KOPT-K1 (cell line): ENCODE measurements at regions not wholly inside any gene's neighbourhood (a gene's known extent, or its start where the extent isn't known, plus 50 kb on each side); places are given as distances from the start of the nearest gene placed in this dataset.
"Not testable (repeated sequence)": the region's sequence is repeated elsewhere in the genome, so short reads cannot be mapped to it uniquely, and the experiment has no call there.

Experiments
- H3K27ac ChIP-seq: fragments of 200-600 bp; sonication (generic); 2 replicates; pipeline ENCODE4 v1.5.1; 2016; ENCODE audit warnings: antibody characterized with exemption, mild to moderate bottlenecking, low read depth, low read length; ENCODE audit not compliant: poor library complexity, severe bottlenecking
- H3K36me3 ChIP-seq: fragments of 200-600 bp; sonication (generic); 2 replicates; pipeline ENCODE4 v1.5.1; 2017; ENCODE audit warnings: antibody characterized with exemption, mild to moderate bottlenecking, low read length, moderate library complexity; ENCODE audit not compliant: insufficient read depth
- H3K9me3 ChIP-seq: fragments of 200-600 bp; sonication (generic); 2 replicates; pipeline ENCODE4 v1.5.1; 2017; ENCODE audit warnings: antibody characterized with exemption, low read length, mild to moderate bottlenecking; ENCODE audit not compliant: insufficient read depth, poor library complexity, severe bottlenecking

DNA sequence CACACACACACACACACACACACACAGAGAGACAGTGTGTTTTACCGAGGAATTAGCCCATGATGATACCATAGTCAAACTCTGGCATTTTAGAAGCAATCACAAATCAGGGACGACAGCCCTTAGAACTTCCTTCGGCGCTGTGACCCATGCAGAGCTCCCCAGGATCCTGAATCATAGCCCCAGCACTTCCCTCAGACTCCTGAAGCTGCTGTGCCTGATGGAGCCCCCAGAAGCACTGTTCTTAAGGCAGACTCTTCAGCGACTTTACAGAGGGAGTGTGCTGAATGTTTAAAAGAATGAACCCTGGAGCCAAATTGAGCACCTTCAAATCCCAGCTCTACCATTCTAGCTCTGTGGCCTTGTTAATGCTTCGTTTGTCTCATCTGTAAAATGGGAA is 89.3 kb upstream of the LIPC start:
- Histone ChIP-seq H3K9me3 (no peaks in the 10 kb centered on the region), H3K36me3 (no peaks in the 10 kb centered on the region), H3K27ac (no peak overlapping the region)

DNA sequence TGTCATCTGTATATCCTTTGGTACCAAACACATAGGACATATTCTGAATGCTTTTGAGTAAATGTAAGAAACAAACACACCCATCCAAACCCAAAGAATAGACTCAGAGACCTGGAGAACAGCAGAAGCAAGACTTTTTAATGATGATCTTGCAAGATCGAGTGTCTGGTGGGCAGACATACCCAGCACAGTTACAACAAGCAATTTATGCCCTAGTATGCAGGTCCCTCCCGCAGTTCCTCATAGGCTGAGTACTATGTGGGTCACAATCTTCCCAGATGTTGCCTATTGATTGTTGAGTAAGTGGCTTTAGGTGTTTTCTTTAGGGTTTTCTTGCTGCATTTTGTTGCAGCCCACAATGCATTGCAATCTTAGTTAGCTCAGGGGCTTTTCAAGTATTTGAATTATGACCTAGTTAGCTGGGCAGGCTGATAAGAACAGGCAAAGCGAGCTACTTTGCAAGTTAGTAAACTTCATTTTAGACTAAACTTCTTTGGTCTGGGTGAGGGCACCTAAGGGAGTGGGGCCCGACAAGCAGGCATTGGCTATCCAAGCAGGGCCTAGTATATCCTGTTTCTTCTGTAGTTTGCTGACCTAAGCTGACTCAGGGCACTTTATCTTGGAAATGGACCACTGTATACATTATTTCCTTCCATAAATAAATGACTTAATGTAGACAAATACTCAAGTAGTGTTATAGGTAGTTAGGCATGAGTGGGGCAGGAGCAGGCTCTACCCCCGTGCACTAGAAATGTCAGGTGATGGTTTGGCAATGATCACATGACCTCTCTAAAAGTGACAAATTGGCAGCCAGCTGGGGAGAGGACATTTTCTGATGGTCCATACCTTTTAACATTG is 87.3 kb upstream of the LIPC start:
- Histone ChIP-seq H3K27ac (no peak overlapping the region), H3K9me3 (no peaks in the 10 kb centered on the region), H3K36me3 (no peaks in the 10 kb centered on the region)

DNA sequence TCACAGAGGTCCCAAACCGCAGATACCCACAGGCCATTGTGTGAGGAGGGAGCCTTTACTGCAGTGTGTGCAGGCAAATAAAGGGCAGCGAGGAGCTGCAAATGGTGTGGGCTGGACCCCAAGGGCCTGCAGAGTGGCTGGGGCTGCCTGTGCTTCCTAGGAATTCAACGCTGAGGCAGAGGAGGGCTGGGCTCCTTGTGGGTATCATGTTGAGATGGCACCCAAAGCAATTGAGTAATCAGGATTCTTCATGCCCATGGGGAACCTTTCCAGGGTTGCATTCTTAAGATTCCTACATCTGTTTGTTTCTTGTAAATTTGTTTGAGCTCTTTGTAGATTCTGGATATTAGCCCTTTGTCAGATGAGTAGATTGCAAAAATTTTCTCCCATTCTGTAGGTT is 85.4 kb upstream of the LIPC start:
- Histone ChIP-seq H3K27ac (no peak overlapping the region), H3K36me3 (no peaks in the 10 kb centered on the region), H3K9me3 (no peaks in the 10 kb centered on the region)

DNA sequence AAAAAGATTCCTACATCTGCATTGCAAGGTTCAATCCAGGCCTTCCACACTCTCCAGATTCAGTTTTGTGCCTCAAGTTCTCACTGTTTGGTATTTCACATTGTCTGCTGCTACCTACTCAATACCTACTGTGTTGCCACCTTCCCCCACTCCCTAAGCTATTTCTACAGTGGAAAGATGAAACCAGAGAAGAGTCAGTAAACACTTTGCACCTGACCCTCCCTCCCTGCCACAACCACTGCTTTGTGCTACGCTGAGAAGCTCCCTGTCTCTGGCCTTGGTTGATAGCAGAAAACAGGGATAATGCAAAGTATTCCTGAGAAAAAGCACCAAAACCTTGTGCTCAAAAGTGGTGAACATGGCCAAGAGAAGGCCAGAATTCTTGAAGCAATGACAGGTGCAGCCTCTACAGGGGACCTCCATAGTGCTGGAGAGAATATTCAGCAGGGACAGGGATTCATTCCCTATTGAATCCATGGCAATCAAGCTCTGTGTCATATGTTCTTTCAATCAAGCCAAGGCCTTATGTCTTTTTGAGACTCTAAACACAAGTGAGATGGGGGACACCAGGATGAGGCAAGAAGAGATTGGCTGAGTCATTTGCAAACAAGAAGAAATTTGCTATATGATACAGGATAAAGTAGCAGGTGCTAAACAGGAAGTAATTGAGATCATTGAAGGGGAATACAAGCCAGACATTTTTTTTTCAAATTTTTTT is 83.5 kb upstream of the LIPC start:
- H3K9me3 ChIP-seq = no peaks in the 10 kb centered on the region
- no peak overlapping the region for H3K27ac ChIP-seq
- no peaks in the 10 kb centered on the region for H3K36me3 ChIP-seq

DNA sequence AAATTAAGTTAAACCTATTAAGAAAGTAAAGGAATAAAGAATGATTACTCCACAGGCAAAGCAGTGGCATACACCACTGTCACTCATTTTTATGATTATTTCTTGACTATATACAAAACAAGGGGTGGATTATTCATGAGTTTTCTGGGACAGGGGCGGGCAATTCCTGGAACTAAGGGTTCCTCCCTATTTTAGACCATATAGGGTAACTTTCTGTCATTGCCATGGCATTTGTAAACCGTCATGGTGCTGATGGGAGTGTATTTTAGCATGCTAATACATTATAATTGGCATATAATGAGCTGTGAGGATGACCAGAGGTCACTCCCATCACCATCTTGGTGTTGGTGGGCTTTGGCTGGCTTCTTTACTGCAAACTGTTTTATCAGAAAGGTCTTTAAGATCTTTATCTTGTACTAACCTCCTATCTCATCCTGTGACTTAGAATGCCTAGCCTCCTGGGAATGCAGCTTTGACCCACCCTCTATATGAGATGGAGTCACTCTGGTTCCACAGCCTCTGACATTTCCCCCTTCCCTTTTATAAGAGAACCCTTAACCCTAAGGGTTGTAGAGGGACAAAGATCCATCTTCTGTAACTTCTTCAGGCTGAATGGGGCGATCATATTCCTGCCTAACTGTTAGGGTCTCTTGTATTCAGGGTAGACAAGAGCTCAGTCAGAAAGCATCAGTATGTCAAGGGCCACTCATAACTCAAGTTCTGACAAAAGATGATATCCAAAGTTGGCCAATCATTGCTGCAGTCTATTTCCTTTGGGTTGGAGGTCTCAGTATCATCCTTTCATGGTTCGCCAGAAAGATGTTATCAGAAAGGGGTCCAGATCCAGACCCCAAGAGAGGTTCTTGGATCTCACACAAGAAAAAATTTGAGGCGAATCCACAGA is 79.5 kb upstream of the LIPC start:
- no peak overlapping the region for H3K27ac ChIP-seq
- H3K36me3 ChIP-seq = no peaks in the 10 kb centered on the region
- no peaks in the 10 kb centered on the region for H3K9me3 ChIP-seq

DNA sequence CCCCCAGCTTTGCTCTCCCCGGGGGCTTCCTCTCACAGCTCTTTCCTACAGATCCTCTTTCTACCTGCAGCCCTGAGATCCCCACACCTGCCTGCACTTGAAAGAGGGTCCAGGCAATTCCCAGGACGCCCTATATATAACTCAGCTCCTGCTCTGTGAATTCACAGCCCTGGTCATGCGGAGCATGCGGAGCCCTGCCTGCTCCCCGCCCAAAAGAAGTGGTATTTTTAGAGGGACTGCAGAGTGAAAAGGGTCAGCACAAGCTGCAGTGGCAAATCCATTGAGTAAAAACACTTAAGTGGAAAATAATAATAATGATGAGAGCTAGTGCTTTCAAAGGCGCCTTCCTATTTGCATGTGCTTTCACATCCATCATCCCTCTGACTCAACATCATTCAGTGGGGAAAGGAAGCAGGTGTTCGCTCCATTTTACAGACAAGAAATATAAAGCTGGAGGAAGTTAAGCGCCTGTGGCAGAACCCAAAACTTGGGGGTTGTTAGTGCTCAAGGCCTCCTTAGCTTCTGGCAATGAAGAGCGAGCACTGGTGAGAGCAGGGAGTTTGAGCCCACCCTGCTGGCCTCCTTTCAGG is 76.3 kb upstream of the LIPC start:
- Histone ChIP-seq H3K27ac (peak overlapping the region; percentile 49), H3K9me3 (no peaks in the 10 kb centered on the region), H3K36me3 (no peaks in the 10 kb centered on the region)

DNA sequence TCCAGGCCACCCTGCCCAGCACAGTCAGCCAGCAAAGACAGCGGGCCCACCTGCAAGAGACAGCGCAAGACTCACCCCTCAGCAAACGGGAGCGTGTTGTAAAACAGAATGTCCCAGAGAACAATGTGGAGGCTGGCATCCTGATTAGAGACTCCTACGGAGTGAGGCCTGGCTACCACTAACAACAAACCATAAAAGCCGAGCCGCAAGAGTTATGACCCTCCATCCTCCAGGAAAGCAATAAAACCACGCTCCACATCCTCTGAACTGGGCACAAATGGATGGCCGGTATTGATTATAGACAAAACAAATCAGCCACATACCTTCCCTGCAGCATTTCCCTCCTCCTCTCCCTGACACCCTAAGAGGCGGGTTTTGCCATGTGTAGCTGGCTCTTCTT is 75.8 kb upstream of the LIPC start:
- Histone ChIP-seq H3K36me3 (no peaks in the 10 kb centered on the region), H3K9me3 (no peaks in the 10 kb centered on the region), H3K27ac (peak overlapping the region; percentile 49)

DNA sequence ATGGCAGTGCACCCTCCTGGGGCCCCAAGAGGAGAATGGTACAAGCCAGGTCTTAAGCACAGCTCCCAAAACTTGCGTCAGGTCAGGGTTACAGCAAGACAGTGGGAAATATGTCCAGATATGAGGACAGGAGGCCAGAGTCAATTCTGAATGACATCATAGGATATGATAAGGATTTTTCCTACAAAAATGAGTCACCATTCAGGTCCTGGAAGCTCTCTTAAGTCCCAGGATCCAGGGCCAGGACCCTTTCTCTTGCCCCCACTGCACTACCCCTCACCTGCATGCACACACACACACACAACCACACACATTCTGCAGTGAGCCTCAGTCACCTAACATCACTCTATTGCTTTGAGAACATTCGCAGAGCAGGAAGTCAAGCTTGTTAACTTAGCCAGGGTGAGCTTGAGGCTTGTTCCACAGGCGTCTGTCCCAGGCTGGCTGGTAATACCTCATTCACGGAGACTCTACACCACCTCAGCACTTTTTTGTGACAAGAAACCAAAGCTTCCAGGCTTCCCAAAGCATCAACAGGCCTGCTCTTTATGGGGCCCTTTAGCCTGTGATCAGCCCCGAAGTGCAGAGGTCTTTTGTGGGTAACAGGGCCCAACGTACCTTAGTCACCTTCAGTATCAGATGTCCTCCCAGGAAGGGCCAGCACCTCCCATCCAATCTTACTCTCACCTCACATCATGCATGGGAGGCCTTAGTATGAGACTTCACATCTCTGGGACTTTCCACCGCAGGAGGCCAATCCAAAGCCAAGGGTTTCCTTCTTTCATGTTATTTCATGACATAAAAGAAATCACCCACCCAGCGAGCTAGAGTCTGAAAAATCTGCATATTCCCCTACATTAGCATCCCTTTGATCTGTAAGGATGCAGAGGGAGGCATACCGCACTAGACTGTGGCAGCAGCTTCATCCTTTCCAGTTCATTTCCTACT is 74.0 kb upstream of the LIPC start:
- H3K27ac ChIP-seq = peak overlapping the region; percentile 62
- no peaks in the 10 kb centered on the region for H3K36me3 ChIP-seq
- no peaks in the 10 kb centered on the region for H3K9me3 ChIP-seq

DNA sequence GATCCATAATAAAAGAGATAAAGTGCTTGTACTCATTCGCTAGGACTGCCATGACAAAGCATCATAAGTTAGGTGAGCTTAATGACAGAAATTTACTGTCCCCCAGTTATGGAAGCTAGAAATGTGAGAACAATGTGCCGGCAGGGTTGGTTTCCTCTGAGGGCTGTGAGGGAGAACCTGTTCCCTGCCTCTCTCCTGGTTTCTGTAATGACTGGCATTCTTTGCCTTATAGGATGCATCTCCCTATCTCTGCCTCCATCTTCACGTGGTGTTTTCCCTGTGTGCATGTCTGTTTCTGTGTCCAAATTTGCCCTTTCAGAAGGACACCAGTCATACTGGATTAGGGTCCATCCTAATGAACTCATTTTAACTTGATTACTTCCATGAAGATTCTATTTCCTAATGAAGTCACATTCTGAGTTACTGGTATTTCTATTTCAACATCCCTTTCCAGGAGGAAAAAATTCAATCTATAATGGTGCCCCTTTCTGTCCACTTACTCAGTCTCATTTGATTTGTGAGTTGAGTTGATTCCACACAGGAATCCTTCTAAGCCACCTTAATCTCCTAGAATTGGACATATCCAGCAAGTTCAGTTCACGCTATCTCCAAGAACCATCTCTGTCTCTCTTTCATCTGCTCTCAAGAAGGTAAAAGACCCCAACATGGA is 71.2 kb upstream of the LIPC start:
- Histone ChIP-seq H3K27ac (no peak overlapping the region), H3K9me3 (no peaks in the 10 kb centered on the region), H3K36me3 (no peaks in the 10 kb centered on the region)

DNA sequence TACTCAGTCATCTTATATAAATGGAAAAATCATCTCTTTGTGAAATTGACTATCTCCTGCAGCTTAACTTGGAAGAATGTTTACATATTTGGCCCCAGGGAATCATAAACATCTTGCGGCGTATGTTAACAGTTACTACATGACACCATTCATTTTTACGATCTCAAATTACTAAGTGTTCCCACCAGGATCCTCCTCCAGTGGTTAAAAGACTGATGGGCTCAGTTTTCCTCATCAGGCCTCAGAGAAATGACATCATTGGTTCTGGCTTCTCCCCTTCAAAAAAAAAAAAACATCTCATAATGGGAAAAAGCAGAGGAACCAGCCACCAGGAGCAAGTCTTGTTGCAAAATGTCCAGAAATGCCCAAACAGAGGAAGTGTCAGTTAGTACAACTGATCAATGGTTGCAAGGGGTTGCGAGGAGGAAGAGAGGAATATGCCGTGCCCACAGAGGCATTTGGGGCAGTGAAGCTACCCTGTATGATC is 70.5 kb upstream of the LIPC start:
- Histone ChIP-seq H3K27ac (no peak overlapping the region), H3K36me3 (no peaks in the 10 kb centered on the region), H3K9me3 (no peaks in the 10 kb centered on the region)

DNA sequence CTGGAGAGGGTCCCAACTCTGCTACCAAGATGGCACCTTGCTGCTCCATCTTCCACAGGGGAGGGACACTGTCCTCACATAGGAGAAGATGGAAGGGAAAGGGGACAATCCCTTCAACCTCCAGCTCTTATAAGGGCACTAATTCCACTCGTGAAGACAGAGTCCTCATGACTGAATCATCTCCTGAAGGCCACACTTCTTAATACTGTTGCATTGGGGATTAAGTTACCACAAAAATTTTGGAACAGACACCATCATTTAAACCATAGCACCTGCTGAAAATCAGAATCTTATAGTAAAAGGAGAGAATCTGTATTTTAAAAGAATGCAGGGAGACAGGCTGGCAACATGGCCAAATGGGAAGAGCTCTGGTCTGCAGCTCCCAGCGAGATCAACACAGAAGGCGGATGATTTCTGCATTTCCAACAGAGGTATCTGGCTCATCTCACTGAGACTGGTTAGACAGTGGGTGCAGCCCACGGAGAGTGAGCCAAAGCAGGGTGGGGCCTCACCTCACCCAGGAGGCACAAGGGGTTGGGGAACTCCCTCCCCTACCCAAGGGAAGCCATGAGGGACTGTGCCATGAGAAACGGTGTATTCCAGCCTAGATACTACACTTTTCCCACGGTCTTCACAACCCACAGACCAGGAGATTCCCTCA is 69.4 kb upstream of the LIPC start:
- H3K36me3 ChIP-seq = no peaks in the 10 kb centered on the region
- no peaks in the 10 kb centered on the region for H3K9me3 ChIP-seq
- H3K27ac ChIP-seq = no peak overlapping the region

DNA sequence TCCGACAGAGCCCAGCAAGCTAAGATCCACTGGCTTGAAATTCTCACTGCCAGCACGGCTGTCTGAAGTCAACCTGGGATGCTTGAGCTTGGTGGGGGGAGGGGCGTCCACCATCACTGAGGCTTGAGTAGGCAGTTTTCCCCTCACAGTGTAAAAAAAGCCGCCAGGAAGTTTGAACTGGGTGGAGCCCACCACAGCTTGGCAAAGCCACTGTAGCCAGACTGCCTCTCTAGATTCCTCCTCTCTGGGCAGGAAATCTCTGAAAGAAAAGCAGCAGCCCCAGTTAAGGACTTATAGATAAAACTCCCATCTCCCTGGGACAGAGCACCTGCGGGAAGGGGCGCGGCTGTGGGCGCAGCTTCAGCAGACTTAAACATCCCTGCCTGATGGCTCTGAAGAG is 68.7 kb upstream of the LIPC start:
- H3K36me3 ChIP-seq, H3K9me3 ChIP-seq, H3K27ac ChIP-seq: not testable (repeated sequence)

DNA sequence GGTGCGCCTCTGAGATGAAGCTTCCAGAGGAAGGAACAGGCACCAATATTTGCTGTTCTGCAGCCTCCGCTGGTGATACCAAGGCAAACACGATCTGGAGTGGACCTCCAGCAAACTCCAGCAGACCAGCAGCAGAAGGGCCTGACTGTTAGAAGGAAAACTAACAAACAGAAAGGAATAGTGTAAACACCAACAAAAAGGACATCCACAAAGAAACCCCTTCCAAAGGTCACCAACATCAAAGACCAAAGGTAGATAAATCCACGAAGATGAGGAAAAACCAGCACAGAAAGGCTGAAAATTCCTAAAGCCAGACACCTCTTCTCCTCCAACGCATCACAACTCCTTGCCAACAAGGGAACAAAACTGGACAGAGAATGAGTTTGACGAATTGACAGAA is 68.1 kb upstream of the LIPC start:
- H3K36me3 ChIP-seq, H3K27ac ChIP-seq, H3K9me3 ChIP-seq: not testable (repeated sequence)
